ENCODE measurements at regions not wholly inside any gene's neighbourhood (a gene's known extent, or its start where the extent isn't known, plus 50 kb on each side); places are given as distances from the start of the nearest gene placed in this dataset.
"Not testable (repeated sequence)": the region's sequence is repeated elsewhere in the genome, so short reads cannot be mapped to it uniquely, and the experiment has no call there.

GRCh38 chr3:69480986-69481385 is 95.1 kb upstream of the FRMD4B start:
- DNase-seq: not testable (repeated sequence)

GRCh38 chr3:69474186-69474585 is 88.3 kb upstream of the FRMD4B start:
- DNase-seq: no peak

- no peak for DNase-seq
Observed at GRCh38 chr3:69472093-69472492, 86.2 kb upstream of the FRMD4B start.

GRCh38 chr3:69463531-69463930 is 77.6 kb upstream of the FRMD4B start:
- no peak for DNase-seq

GRCh38 chr3:69462826-69463100 is 76.9 kb upstream of the FRMD4B start:
- DNase-seq: no peak

GRCh38 chr3:69462022-69462825 is 76.3 kb upstream of the FRMD4B start:
- no peak for DNase-seq

GRCh38 chr3:69460034-69460433 is 74.1 kb upstream of the FRMD4B start:
- no peak for DNase-seq

GRCh38 chr3:69458803-69459365 is 73.0 kb upstream of the FRMD4B start:
- DNase-seq: no peak

- no peak for DNase-seq
Observed at GRCh38 chr3:69456631-69457030, 70.7 kb upstream of the FRMD4B start.

- DNase-seq: no peak
Observed at GRCh38 chr3:69454204-69454787, 68.4 kb upstream of the FRMD4B start.

- no peak for DNase-seq
Observed at GRCh38 chr3:69452295-69452694, 66.4 kb upstream of the FRMD4B start.

GRCh38 chr3:69451594-69451993 is 65.7 kb upstream of the FRMD4B start:
- DNase-seq: no peak

- no peak for DNase-seq
Observed at GRCh38 chr3:69448877-69449276, 63.0 kb upstream of the FRMD4B start.

- DNase-seq: no peak
Observed at GRCh38 chr3:69446402-69447072, 60.6 kb upstream of the FRMD4B start.

- DNase-seq: no peak
Observed at GRCh38 chr3:69445498-69445897, 59.6 kb upstream of the FRMD4B start.

- DNase-seq: no peak
Observed at GRCh38 chr3:69445024-69445423, 59.1 kb upstream of the FRMD4B start.

GRCh38 chr3:69443457-69443920 is 57.6 kb upstream of the FRMD4B start:
- DNase-seq: no peak

- no peak for DNase-seq
Observed at GRCh38 chr3:69442771-69443311, 57.0 kb upstream of the FRMD4B start.

- no peak for DNase-seq
Observed at GRCh38 chr3:69441732-69442131, 55.8 kb upstream of the FRMD4B start.

- DNase-seq: no peak
Observed at GRCh38 chr3:69441040-69441439, 55.2 kb upstream of the FRMD4B start.

GRCh38 chr3:69439643-69440270 is 53.9 kb upstream of the FRMD4B start:
- no peak for DNase-seq

GRCh38 chr3:69438476-69438875 is 52.6 kb upstream of the FRMD4B start:
- DNase-seq: no peak
